LNCAP (cell line): ENCODE measurements at regions not wholly inside any gene's neighbourhood (a gene's known extent, or its start where the extent isn't known, plus 50 kb on each side); places are given as distances from the start of the nearest gene placed in this dataset.

ENCODE experiments used
- TF ChIP-seq, protein P1 (sequence below): fragments of 450-650 bp; IDR thresholded peaks from 2 replicates; pipeline ENCODE4 v1.5.1; 2017; ENCODE audit warnings: mild to moderate bottlenecking

DNA sequence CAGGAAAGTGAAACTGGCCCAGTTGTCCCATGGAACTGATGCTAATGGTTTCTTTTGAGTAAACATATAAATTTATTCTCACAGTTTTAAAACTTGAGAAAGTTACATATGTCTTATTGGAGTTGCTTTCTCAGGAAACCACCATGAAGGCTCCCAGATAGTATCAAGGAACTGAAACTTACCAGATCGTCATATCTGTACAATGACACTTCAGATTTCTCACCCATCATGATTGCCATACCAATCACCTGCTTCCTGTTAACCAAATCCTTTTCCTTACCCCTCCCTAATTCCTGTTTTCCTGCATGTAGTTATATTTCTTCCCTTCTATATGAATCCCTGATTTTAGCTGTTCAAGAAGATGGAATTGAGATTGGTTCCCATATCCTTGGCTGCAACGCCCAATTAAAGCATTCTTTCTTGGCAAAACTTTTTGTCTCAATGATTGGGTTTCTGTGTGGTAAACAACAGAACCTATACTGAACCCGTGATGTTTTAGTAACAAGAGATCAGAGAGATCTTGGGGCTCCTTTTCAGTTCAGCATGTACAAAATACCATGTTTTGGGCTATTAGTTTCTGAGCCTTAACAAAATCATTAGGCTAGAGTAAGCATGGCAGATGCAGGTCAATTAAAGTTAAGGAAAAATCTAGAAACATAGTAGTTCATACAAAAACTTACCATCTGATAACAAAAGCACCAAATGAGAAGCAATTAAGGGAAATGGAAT, 781.3 kb upstream of the MIR17HG start:
- TF ChIP-seq, protein P1, sequence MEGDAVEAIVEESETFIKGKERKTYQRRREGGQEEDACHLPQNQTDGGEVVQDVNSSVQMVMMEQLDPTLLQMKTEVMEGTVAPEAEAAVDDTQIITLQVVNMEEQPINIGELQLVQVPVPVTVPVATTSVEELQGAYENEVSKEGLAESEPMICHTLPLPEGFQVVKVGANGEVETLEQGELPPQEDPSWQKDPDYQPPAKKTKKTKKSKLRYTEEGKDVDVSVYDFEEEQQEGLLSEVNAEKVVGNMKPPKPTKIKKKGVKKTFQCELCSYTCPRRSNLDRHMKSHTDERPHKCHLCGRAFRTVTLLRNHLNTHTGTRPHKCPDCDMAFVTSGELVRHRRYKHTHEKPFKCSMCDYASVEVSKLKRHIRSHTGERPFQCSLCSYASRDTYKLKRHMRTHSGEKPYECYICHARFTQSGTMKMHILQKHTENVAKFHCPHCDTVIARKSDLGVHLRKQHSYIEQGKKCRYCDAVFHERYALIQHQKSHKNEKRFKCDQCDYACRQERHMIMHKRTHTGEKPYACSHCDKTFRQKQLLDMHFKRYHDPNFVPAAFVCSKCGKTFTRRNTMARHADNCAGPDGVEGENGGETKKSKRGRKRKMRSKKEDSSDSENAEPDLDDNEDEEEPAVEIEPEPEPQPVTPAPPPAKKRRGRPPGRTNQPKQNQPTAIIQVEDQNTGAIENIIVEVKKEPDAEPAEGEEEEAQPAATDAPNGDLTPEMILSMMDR, result no peak

DNA sequence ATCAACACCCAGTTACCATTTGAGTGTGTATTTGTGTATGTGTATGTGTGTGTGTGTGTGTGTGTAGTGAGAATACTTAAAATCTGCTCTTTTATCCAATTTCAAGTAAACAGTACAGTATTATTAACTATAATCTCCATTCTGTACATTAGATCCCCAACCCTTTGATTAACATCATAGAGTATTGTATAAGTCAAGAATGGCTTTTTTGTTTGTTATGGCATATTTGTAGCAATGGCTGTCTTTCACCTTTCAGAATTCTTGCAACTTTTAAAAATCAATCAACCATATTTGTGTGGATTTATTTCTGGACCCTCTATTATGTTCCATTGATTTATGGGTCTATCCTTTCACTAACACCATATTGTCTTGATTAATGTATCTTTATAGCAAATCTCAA, 779.3 kb upstream of the MIR17HG start:
- TF ChIP-seq, protein P1, result no peak

DNA sequence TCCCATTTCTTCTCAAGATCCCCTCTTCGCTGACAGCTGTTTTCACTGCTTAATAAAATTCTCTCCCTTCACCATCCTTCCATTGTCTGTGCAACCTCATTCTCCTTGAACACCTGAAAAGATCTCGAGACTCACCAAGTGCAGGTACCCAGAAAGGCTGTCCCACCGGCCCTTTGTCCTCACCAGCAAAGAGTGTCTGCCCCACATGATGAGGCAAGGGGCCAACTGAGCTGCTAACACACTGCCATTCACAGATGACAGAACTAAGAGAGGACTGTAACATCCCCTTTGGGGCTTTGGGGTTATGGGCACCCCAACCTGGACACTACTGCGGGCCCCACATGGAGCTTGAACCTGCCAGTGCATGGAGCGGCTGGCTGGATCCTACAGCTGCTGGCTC, 771.4 kb upstream of the MIR17HG start:
- TF ChIP-seq, protein P1, result no peak

DNA sequence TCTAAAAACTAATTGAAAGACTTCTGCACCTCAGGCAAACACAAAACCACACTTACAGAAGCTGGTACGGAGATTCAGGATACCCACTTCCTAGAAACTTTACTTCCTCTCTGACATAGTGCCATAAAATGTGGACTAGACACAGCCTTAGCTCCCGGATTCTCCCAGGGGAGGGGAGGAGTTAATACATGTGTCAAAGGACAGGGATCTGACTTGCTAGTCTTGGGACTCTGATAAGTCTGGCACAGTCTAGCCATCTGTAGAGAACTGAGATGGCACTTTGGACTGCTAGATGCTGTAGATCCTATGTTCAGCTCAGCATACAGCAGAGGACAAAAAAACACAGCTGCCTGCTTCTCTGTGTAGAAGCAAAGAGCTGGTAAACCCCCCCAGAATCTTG, 769.8 kb upstream of the MIR17HG start:
- TF ChIP-seq, protein P1, result no peak

DNA sequence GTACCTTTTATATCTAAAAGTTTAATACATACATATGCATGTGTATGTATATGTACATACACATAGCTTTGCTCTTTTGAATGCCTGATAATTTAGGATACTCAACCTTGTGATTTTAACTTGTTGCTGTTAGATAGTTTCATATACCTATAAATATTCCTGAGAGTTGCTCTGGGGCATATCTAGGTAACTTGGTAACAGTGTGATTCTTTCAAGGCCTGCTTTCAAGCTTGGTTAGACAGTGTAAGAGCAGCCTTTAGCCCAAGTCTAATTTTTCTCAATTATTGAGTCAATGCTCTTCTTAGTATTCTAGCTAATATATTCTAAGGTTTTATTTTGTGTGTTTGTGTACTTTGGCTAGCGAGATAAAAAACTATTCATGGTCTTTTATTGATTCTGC, 762.1 kb upstream of the MIR17HG start:
- TF ChIP-seq, protein P1, result no peak

DNA sequence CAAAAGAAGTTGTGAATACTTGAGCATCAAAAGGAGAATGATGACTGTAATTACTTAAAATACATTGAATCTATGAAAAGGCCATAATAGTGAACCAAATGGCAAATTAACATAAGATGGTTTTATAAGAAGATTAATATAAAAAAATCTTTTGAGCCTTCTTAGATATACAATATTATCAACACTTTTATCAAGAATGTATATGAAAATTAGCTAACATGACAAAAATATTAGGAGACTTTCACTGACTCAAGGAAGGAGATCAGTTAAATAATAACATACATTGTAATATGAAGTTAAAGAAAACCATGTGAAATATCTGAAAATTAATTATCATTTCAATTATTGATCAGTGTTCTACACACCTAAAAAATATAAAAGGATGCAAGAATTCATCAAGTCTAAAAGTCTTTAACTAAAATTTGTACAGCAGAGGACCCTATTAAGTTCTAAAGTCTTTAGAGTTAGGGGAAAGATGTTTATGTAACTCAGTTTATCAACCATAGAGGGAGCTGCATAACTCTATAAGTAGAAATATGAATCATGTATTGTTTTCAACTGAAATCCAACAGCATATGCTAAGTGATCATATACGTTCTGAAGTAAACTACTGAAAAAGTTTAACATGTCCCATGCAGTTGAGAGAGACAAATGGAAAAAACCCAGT, 756.1 kb upstream of the MIR17HG start:
- TF ChIP-seq, protein P1, result no peak

DNA sequence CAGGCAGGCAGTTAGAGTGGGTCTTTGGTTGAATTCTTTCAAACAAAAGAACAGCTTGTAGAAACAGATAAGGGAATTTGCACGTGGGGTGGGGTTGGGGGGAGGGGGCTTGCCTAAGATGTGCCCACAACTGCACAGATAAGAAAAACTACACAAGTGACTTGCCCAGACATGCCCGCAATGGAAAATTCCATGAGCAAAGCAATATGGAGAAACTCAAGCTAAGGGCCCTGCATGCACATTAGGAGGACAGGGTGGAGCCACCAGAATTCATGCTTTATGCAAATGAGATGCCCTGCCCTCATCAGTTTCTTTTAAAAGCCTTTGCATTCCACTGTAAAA, 755.6 kb upstream of the MIR17HG start:
- TF ChIP-seq, protein P1, result no peak
